Spinal cord (tissue), 9 donors: ENCODE measurements at regions not wholly inside any gene's neighbourhood (a gene's known extent, or its start where the extent isn't known, plus 50 kb on each side); places are given as distances from the start of the nearest gene placed in this dataset.
A peak's percentile ranks its signal among the peaks of the same experiment; 100 is the strongest.

Source experiments
- DNase-seq, 6 donors: peaks; one replicate each; pipeline versions ENCODE4 v3.0.0 to v3.0.0-alpha.2; 2013 to 2015; ENCODE audit warnings: low spot score in 6 of 6, low read depth in 4 of 6
- H3K27ac ChIP-seq: one replicate; pipeline ENCODE4 v1.5.1; 2013; ENCODE audit warnings: low read depth, low read length, control low read depth
- H3K27me3 ChIP-seq: one replicate; pipeline ENCODE4 v1.6.1; 2013; ENCODE audit warnings: low read length; ENCODE audit not compliant: control insufficient read depth, insufficient read depth
- H3K36me3 ChIP-seq: one replicate; pipeline ENCODE4 v1.6.1; 2013; ENCODE audit warnings: low read length; ENCODE audit not compliant: control insufficient read depth, insufficient read depth
- H3K4me1 ChIP-seq: one replicate; pipeline ENCODE4 v1.6.1; 2013; ENCODE audit warnings: low read length; ENCODE audit not compliant: control insufficient read depth, insufficient read depth
- H3K4me3 ChIP-seq: one replicate; pipeline ENCODE4 v1.5.1; 2013; ENCODE audit warnings: low read depth, low read length, control low read depth
- H3K9me3 ChIP-seq: one replicate; pipeline ENCODE4 v1.6.1; 2013; ENCODE audit warnings: low read length; ENCODE audit not compliant: control insufficient read depth, insufficient read depth
- WGBS: methylation state at CpG from one replicate; pipeline ENCODE4 v1.1.5; 2013; ENCODE audit warnings: missing lambda C conversion rate; ENCODE audit not compliant: insufficient coverage; 5-methylcytosine and 5-hydroxymethylcytosine counted together
- donor health status: healthy.

DNA sequence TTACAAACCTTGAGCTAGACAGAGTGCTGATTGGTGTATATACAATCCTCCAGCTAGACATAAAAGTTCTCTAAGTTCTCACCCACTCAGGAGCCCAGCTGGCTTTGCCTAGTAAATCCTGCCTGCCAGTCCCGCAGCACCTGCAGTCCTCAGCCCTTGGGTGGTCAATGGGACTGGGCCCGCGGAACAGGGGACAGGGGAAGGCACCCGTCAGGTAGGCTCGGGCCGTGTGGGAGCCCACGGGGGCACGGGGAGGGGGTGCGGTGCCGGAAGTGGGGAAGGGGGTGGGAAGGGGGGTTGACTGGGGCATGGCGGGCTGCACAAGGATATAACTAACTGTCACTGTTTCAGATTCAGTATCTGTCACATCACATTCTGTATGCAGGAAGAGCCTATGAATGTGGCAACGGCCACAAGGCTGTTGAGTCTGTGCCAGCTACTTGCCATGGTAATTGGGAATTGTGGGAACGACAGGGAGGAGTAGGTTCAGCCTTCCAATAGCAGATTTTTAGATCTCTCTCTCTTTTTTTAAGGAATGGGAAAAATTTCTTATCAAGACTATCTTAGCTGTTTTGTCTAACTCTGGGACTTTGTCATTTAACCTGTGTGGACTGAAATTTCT is 205.1 kb upstream of the PLPP4 start:
- Histone ChIP-seq H3K4me1 (no peaks in the 10 kb centered on the region), H3K27ac (no peak overlapping the region)
- WGBS: 60% methylated on average over 3 of the region's 13 CpGs

DNA sequence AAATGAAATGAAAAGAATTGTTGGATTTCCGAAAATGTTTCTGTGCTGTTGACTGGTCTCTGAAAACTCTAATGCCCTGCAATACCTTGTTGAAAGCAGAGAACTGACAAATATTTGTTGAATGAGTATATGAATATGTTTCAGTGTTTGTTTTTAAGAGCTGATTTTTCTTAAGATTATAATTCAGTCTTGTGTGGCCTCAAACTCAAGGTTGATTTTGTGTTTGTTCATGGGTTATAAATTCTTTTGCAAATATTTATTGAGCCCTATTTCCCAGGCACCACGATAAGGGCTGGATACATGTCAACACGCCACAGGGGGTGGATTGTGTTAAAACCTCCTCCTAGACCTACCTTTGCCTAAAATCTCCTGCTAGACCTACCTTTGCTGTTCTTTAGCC is 203.9 kb upstream of the PLPP4 start:
- Histone ChIP-seq H3K36me3 (no peaks in the 10 kb centered on the region), H3K27ac (no peak overlapping the region), H3K4me1 (no peaks in the 10 kb centered on the region), H3K4me3 (no peak overlapping the region), H3K27me3 (no peaks in the 10 kb centered on the region), H3K9me3 (peaks cover 2% of the 10 kb centered on the region)
- DNase-seq: no peak
- 93% methylated on average over 3 of the region's 3 CpGs for WGBS

More for the DNA sequence above, 205.1 kb upstream of the PLPP4 start:
- Histone ChIP-seq H3K4me3 (no peak overlapping the region), H3K27me3 (no peaks in the 10 kb centered on the region), H3K9me3 (peaks cover 2% of the 10 kb centered on the region), H3K36me3 (no peaks in the 10 kb centered on the region)
- DNase-seq: peak in 1 of 6 donors; percentile 82

DNA sequence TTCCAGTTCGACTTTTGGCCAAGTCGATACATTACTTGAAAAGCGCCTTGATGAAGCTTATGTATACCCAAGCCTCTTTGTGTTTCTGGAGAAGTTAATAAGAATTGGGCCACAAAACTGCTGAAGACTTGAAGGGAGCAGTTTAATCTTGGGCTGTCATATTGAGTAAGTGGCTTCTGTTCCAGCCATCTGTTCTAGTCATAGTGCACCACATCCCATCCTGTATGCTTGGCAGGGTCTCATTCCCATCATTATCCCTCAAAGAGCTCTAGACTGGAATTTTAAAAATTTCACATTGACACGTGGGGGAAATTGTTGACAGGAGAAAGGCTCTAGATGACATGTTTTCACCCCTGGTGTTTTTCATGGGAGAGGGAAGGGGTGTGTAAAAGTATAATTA is 196.6 kb upstream of the PLPP4 start:
- no peak overlapping the region for H3K4me3 ChIP-seq
- DNase-seq: peak in 2 of 6 donors; percentile 60 to 89
- no peaks in the 10 kb centered on the region for H3K27me3 ChIP-seq
- no peaks in the 10 kb centered on the region for H3K4me1 ChIP-seq
- H3K27ac ChIP-seq: no peak overlapping the region
- H3K9me3 ChIP-seq: peaks cover 2% of the 10 kb centered on the region
- WGBS: 88% methylated on average over 3 of the region's 4 CpGs
- no peaks in the 10 kb centered on the region for H3K36me3 ChIP-seq

DNA sequence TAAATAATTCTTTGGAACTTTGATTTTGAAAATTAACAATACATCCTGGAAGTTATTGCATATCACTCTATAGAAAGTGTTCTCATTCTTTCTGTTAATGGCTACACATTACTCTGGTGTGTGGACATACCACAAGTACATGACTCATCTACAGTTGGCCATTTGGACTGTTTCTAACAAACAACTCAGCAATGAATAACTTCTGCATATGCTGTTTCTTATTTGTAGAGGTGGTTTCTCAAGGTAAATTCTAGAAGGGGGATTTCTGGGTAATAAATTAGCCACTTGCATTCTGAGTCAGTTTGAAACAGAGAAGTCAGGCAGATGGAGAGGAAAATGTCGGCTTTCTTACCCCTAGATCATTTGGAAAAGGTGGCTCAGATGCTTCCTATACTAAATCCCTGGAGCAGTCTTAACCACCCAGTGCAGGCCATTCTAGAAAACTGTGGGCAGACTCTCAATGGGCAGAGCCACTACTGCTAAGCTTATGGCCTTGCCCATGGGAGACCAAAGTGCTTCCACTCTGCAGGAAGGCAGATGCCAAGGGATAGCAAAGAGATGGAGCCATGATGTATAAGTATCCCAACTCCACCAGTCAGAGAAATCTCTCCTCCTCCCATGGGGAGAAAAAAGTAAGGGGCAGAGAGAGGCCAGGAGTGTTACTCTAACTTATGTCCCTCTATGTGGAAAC is 194.0 kb upstream of the PLPP4 start:
- no peak for DNase-seq
- 88% methylated on average over 1 of the region's 1 CpG for WGBS

DNA sequence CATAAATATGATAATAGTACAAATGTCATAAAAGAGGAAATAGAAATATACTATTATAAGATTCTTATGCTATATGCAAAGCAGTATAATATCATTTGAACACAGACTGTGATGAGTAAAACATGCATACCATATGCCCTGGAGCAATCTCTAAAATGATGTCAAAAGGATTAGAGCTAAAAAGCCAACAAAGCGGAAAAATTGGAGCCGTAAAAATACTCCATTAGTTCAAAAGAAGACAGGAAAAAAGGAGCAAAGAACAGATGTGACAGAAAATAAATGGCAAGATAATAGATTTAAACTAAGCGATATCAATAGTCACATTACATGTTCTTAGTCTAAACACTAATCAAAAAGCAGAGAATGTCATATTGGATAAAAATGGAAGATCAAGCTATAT is 191.0 kb upstream of the PLPP4 start:
- peak in 2 of 6 donors; percentile 39 to 52 for DNase-seq
- Histone ChIP-seq H3K36me3 (no peaks in the 10 kb centered on the region), H3K4me1 (no peaks in the 10 kb centered on the region), H3K9me3 (peaks cover 6% of the 10 kb centered on the region), H3K27ac (no peak overlapping the region), H3K27me3 (no peaks in the 10 kb centered on the region), H3K4me3 (no peak overlapping the region)
- WGBS: no CpG with 5 or more reads among the region's 3 CpGs

More for the DNA sequence above, 194.0 kb upstream of the PLPP4 start:
- Histone ChIP-seq H3K27me3 (no peaks in the 10 kb centered on the region), H3K27ac (no peak overlapping the region), H3K9me3 (peaks cover 2% of the 10 kb centered on the region), H3K4me1 (no peaks in the 10 kb centered on the region), H3K4me3 (no peak overlapping the region), H3K36me3 (no peaks in the 10 kb centered on the region)

DNA sequence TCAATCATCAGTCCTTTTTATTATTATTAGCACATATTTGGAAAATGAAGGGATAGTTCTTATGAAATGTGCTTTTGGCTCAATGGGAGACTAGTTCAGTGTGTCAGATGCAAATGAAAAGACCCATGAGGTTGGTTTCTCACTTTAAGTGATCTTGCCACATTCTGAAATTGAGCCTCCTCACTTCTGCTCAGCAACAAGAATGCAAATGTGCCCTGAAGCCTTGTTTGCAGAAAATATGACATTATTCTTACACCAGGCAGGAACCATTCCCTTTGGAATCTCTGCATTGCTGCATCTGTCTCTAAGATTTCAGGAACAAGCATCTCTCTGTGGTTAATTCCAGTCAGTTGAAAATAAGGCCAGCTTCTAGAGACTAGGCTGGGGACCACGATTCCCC is 186.1 kb upstream of the PLPP4 start:
- Histone ChIP-seq H3K4me3 (no peak overlapping the region), H3K4me1 (no peaks in the 10 kb centered on the region), H3K27me3 (no peaks in the 10 kb centered on the region), H3K36me3 (no peaks in the 10 kb centered on the region), H3K27ac (no peak overlapping the region), H3K9me3 (peaks cover 6% of the 10 kb centered on the region)
- DNase-seq: peak in 1 of 6 donors; percentile 5
- 100% methylated on average over 1 of the region's 1 CpG for WGBS

DNA sequence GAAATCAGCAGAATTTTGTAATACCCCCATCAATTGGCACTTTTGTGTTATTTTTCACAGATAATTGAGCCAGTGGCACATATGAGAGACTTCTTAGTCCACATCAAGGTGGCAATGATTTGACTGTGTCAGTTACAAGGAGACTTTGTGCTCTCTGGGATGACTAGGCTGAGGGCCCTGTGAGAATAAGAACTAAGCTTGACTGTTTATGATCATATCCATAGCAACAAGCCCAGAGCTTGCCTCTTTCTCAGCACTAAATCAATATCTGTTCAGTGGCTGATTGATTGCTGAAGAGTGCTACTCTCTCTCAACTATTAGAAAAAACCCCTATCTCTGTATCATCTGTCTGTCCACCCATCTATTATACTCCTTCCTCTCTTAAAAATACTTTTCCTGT is 185.3 kb upstream of the PLPP4 start:
- Histone ChIP-seq H3K27me3 (no peaks in the 10 kb centered on the region), H3K4me3 (no peak overlapping the region), H3K36me3 (no peaks in the 10 kb centered on the region), H3K27ac (no peak overlapping the region), H3K9me3 (peaks cover 6% of the 10 kb centered on the region), H3K4me1 (no peaks in the 10 kb centered on the region)
- DNase-seq: no peak

DNA sequence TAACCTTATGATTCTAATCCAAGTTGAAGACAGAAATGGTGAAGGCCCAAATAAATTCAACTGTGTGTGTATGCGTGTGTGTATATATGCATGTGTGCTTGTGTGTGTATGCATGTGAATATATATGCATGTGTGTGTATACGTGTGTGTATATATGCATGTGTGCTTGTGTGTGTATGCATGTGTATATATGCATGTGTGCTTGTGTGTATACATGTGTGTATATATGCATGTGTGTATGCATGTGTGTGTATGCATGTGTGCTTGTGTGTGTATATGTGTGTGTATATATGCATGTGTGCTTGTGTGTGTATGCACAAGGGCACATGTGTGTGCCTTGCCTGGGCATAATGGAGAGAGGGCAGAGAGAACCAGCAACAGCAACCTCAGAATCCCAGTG is 184.7 kb upstream of the PLPP4 start:
- H3K36me3 ChIP-seq: no peaks in the 10 kb centered on the region
- no peak overlapping the region for H3K4me3 ChIP-seq
- no peak for DNase-seq
- no peak overlapping the region for H3K27ac ChIP-seq
- 100% methylated on average over 2 of the region's 2 CpGs for whole genome bisulfite sequencing
- no peaks in the 10 kb centered on the region for H3K27me3 ChIP-seq
- no peaks in the 10 kb centered on the region for H3K4me1 ChIP-seq
- H3K9me3 ChIP-seq: peaks cover 4% of the 10 kb centered on the region

DNA sequence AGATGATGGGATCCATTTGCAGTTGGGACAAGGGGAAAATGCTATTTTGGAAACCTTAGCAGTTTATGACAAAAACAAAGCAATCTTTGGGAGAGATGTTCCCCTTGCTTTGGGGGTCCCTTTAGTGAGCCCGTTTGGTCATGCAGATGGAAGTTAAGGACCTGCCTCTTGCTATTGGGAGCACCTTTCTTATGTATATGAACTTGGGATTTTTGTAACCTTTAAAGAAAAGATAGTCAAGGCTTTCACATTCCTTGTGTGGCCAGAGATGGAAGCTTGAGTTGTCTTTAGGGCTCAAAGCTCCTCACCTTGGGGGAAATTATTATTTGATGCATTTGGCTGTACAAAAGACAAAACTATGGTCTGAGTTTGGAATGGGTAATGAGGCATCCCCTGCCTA is 179.0 kb upstream of the PLPP4 start:
- no peaks in the 10 kb centered on the region for H3K9me3 ChIP-seq
- DNase-seq: no peak
- WGBS: no CpG with 5 or more reads among the region's 1 CpG

DNA sequence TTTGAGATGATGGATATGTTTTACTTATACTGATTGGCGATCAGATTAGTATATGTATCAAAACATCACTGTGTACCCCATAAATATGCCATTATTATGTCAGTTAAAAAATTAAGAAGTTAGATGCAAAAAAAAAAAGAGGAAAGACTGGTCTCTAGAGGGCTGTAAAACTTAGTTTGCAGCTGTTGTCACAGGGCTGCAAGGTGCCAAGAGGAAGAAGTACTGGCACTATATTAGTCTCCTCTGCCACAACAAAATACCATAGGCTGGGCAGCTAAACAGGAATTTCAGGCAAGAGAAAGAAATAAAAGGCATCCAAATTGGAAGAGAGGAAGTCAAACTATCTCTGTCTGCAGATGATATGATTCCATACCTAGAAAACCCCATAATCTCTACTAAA is 177.8 kb upstream of the PLPP4 start:
- H3K27me3 ChIP-seq: no peaks in the 10 kb centered on the region
- no peaks in the 10 kb centered on the region for H3K36me3 ChIP-seq
- no CpG with 5 or more reads among the region's 1 CpG for WGBS
- H3K9me3 ChIP-seq: no peaks in the 10 kb centered on the region
- H3K4me3 ChIP-seq: no peak overlapping the region
- no peak for DNase-seq
- no peaks in the 10 kb centered on the region for H3K4me1 ChIP-seq
- no peak overlapping the region for H3K27ac ChIP-seq

More for the DNA sequence above, 179.0 kb upstream of the PLPP4 start:
- H3K36me3 ChIP-seq: no peaks in the 10 kb centered on the region
- H3K4me3 ChIP-seq: no peak overlapping the region
- no peaks in the 10 kb centered on the region for H3K27me3 ChIP-seq
- H3K4me1 ChIP-seq: no peaks in the 10 kb centered on the region
- H3K27ac ChIP-seq: no peak overlapping the region
